ENCODE measurements at regions not wholly inside any gene's neighbourhood (a gene's known extent, or its start where the extent isn't known, plus 50 kb on each side); places are given as distances from the start of the nearest gene placed in this dataset.

GRCh38 chr2:76679025-76679396 lies 843.2 kb downstream of the LRRTM4 start:
- intact Hi-C loops (cut with DNase I) = no loop called here
- no peak for DNase-seq
- Histone ChIP-seq H3K36me3 (no peaks in the 10 kb centered on the region), H3K4me1 (peaks cover 0 to 6% (median 0%) of the 10 kb centered on the region in 4 donors), H3K9me3 (no peaks in the 10 kb centered on the region), H3K27ac (no peak overlapping the region), H3K4me3 (no peak overlapping the region), H3K27me3 (no peaks in the 10 kb centered on the region)
- no peak for ATAC-seq
- WGBS (ENCODE audit: insufficient coverage, low coverage, low lambda C conversion rate, missing lambda C conversion rate) = 11% methylated on average over 1 of the region's 1 CpG
- no peak for TF ChIP-seq POLR2A (IDR thresholded peaks at IDR 0.05)
- TF ChIP-seq, protein P1, sequence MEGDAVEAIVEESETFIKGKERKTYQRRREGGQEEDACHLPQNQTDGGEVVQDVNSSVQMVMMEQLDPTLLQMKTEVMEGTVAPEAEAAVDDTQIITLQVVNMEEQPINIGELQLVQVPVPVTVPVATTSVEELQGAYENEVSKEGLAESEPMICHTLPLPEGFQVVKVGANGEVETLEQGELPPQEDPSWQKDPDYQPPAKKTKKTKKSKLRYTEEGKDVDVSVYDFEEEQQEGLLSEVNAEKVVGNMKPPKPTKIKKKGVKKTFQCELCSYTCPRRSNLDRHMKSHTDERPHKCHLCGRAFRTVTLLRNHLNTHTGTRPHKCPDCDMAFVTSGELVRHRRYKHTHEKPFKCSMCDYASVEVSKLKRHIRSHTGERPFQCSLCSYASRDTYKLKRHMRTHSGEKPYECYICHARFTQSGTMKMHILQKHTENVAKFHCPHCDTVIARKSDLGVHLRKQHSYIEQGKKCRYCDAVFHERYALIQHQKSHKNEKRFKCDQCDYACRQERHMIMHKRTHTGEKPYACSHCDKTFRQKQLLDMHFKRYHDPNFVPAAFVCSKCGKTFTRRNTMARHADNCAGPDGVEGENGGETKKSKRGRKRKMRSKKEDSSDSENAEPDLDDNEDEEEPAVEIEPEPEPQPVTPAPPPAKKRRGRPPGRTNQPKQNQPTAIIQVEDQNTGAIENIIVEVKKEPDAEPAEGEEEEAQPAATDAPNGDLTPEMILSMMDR (IDR thresholded peaks at IDR 0.05) = no peak

DNA sequence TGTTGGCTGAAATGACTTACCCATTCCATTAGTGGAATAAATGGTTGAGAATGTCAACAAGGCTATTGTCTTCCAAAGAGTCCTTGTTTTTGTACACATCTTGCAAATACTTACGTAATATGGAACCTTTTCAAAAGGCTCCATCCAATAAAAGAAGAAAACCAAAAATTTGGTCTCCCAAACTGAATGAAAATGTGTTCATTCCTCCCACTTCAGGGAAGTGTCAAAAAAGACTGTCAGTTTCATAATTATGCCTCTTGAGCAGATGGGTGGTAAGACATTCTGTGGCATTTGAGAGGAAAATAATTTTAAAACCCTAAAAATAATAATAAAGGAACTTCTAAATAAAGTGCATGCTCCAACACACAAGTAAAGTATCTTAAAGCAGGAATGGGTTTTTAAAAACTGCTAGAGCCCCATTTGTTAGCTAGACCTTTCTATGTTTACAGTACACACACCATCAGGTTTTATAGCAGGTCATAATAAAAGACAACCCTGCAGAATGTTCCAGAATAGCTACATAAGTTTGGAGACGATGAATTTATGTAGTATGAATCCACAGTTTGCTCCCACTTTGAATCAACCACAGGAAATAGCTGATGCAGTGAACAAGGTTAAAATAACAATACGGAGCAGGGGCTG lies 843.7 kb downstream of the LRRTM4 start:
- H3K27me3 ChIP-seq = no peaks in the 10 kb centered on the region
- intact Hi-C loops (cut with DNase I) = no loop called here
- H3K4me1 ChIP-seq = peaks cover 0 to 8% (median 0%) of the 10 kb centered on the region in 4 donors
- no peaks in the 10 kb centered on the region for H3K9me3 ChIP-seq
- ATAC-seq = no peak
- H3K36me3 ChIP-seq = no peaks in the 10 kb centered on the region
- no peak overlapping the region for H3K27ac ChIP-seq
- no peak overlapping the region for H3K4me3 ChIP-seq
- 32% methylated on average over 3 of the region's 3 CpGs for WGBS (ENCODE audit: insufficient coverage, low coverage, low lambda C conversion rate, missing lambda C conversion rate)
- TF ChIP-seq, protein P1 (IDR thresholded peaks at IDR 0.05) = no peak
- TF ChIP-seq POLR2A (IDR thresholded peaks at IDR 0.05) = no peak
- no peak for DNase-seq

- intact Hi-C loops (cut with DNase I) = no loop called here
- no peak for ATAC-seq
- no peak for TF ChIP-seq POLR2A (IDR thresholded peaks at IDR 0.05)
- TF ChIP-seq, protein P1 (IDR thresholded peaks at IDR 0.05) = no peak
- no peaks in the 10 kb centered on the region for H3K27me3 ChIP-seq
- no peak overlapping the region for H3K27ac ChIP-seq
- DNase-seq = no peak
- no peaks in the 10 kb centered on the region for H3K36me3 ChIP-seq
- H3K4me1 ChIP-seq = peaks cover 0 to 8% (median 0%) of the 10 kb centered on the region in 4 donors
- H3K9me3 ChIP-seq = no peaks in the 10 kb centered on the region
- H3K4me3 ChIP-seq = no peak overlapping the region
These were observed 847.0 kb downstream of the LRRTM4 start for GRCh38 chr2:76675212-76675611.

DNA sequence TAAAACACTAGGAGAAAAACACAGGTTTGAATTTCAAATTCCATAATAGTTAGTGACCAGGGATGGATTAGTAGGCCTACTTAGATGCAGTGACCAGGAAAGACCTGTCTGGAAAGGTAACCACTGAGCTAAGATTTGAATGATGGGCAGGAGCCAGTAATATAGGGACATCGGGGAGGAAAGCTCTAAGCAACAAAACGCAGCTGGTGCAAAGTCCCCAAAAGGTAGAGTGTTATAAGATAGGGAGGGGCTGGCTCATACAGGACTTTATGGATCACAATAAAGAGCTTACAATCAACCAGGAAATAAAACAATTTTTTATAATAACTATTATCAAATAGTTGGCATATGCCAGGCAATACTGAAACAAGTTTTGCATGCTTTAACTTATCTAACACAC lies 849.4 kb downstream of the LRRTM4 start:
- no peak for ATAC-seq
- Histone ChIP-seq H3K4me1 (peaks cover 0 to 8% (median 0%) of the 10 kb centered on the region in 4 donors), H3K27me3 (no peaks in the 10 kb centered on the region), H3K27ac (no peak overlapping the region), H3K4me3 (no peak overlapping the region), H3K9me3 (no peaks in the 10 kb centered on the region), H3K36me3 (no peaks in the 10 kb centered on the region)
- intact Hi-C loops (cut with DNase I) = no loop called here
- WGBS (ENCODE audit: insufficient coverage, low coverage, low lambda C conversion rate, missing lambda C conversion rate) = 80% methylated on average over 2 of the region's 2 CpGs
- TF ChIP-seq, protein P1 (IDR thresholded peaks at IDR 0.05) = no peak
- no peak for TF ChIP-seq POLR2A (IDR thresholded peaks at IDR 0.05)
- DNase-seq = no peak

All from right lobe of liver (tissue), 6 donors.